ENCODE measurements at regions not wholly inside any gene's neighbourhood (a gene's known extent, or its start where the extent isn't known, plus 50 kb on each side); places are given as distances from the start of the nearest gene placed in this dataset.

DNA sequence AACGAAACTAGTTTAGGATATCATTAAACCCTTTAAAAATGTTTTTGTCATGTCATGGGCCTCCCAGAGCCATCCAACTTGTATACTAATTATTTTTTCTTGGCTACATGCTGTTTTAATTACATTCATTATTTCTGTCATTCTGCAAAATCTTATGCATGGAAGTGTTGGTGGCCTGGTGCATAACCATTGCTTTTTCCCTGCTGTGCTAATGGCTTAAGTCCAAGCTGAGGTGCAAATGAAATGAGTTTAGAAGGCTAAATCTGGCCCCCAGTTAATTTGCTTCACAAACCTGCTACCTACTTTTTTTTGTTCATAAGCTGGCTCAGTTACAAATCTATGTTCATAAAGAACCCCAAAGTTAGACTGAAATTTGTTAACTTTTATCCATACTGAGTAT, 1249.9 kb downstream of the EPHA7 start:
- no peak for ATAC-seq
- intact Hi-C loops (cut with DNase I, micrococcal nuclease) = no loop called here

DNA sequence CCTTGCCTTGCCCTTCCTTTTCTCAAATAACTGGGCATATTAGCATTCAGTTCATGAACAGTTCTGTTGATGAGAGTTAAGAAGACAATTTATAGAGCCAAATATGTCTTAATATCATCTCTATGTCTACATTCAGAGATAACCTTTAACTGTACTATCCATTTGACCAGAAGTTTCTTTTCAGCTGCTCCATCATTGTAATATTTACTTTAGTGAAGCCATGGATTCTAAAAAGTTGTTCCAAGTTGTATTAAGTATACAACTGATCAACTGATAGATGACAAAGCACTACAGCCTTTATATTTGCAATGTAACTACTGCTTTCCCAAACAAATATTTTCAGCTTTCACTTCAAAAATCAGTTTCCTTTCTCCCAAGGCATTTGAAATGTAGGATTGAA, 1252.7 kb downstream of the EPHA7 start:
- ATAC-seq (no peak), DNase-seq (no peak)
- no peaks in the 10 kb centered on the region for H3K4me1 ChIP-seq (ENCODE audit: low read depth)
- H3K36me3 ChIP-seq (ENCODE audit: low read depth) = no peaks in the 10 kb centered on the region
- TF ChIP-seq, protein P1, sequence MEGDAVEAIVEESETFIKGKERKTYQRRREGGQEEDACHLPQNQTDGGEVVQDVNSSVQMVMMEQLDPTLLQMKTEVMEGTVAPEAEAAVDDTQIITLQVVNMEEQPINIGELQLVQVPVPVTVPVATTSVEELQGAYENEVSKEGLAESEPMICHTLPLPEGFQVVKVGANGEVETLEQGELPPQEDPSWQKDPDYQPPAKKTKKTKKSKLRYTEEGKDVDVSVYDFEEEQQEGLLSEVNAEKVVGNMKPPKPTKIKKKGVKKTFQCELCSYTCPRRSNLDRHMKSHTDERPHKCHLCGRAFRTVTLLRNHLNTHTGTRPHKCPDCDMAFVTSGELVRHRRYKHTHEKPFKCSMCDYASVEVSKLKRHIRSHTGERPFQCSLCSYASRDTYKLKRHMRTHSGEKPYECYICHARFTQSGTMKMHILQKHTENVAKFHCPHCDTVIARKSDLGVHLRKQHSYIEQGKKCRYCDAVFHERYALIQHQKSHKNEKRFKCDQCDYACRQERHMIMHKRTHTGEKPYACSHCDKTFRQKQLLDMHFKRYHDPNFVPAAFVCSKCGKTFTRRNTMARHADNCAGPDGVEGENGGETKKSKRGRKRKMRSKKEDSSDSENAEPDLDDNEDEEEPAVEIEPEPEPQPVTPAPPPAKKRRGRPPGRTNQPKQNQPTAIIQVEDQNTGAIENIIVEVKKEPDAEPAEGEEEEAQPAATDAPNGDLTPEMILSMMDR (IDR thresholded peaks at IDR 0.05) = no peak
- intact Hi-C loops (cut with DNase I, micrococcal nuclease) = no loop called here
- H3K9me3 ChIP-seq = no peaks in the 10 kb centered on the region
- no peak overlapping the region for H3K4me3 ChIP-seq

More for the DNA sequence above, 1249.9 kb downstream of the EPHA7 start:
- H3K9me3 ChIP-seq = no peaks in the 10 kb centered on the region
- no peaks in the 10 kb centered on the region for H3K4me1 ChIP-seq (ENCODE audit: low read depth)
- H3K4me3 ChIP-seq = no peak overlapping the region
- TF ChIP-seq, protein P1 (IDR thresholded peaks at IDR 0.05) = no peak
- H3K36me3 ChIP-seq (ENCODE audit: low read depth) = no peaks in the 10 kb centered on the region
- DNase-seq = no peak

DNA sequence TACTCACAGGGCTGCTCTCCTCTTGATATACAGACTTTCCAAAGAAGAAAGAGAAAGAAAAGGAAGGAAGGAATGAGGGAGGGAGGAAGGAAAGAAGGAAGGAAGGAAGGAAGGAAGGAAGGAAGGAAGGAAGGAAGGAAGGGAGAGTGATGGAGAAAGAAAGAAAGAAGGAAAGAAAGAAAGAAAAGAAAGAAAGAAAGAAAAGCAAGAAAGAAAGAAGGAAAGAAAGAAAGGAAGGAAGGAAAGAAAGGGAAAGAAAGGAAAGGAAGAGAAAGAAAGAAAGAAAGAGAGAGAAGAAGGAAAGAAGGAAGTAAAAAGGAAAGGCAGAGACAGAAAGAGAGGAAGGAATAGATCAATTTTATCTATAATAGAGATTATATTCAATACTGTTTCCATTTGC, 1257.4 kb downstream of the EPHA7 start:
- TF ChIP-seq, protein P1 (IDR thresholded peaks at IDR 0.05) = no peak
- no peak overlapping the region for H3K4me3 ChIP-seq
- H3K4me1 ChIP-seq (ENCODE audit: low read depth) = no peaks in the 10 kb centered on the region
- no peak for DNase-seq
- H3K36me3 ChIP-seq (ENCODE audit: low read depth) = no peaks in the 10 kb centered on the region
- H3K9me3 ChIP-seq = no peaks in the 10 kb centered on the region
- ATAC-seq = no peak
- intact Hi-C loops (cut with DNase I, micrococcal nuclease) = no loop called here

DNA sequence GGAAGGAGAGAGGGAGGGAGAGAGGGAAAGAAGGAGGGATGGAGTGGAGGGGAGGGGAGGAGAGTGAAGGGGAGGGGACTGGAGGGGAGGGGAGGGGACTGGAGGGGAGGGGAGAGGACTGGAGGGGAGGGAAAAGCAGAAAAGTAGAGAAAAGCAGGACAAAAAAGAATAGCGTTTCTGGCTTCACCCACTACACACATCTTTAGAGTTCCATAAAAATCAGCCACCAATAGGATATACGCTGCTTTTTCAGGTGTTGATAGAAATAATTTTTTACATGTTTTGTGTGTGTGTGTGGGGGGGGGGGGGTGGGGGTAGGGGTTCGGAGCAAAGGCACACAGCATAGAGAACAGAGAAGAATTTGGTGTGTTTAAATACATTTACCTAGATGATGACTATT, 1259.1 kb downstream of the EPHA7 start:
- Histone ChIP-seq H3K9me3 (no peaks in the 10 kb centered on the region), H3K4me1 (ENCODE audit: low read depth) (no peaks in the 10 kb centered on the region), H3K4me3 (no peak overlapping the region), H3K36me3 (ENCODE audit: low read depth) (no peaks in the 10 kb centered on the region)
- TF ChIP-seq, protein P1 (IDR thresholded peaks at IDR 0.05) = no peak
- ATAC-seq (no peak), DNase-seq (no peak)
- intact Hi-C loops (cut with DNase I, micrococcal nuclease) = no loop called here

DNA sequence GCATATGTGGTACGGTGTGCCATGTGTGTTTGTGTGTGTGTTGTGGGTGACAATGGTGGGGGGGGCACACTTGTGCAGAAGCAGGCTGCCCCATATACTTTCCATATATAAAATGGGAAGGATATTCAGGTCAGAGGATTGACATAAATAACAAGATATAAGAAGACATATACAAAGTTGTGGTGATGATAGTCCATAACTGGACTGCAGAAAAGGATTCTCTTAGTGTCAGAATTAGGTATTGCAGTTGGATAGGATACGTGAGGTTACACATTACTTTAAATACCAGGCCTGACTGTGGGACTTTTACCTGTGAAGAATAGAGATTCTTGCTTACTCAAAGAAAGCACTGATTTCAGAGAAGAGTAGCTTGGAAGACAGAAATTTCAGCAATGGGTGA, 1260.3 kb downstream of the EPHA7 start:
- TF ChIP-seq, protein P1 (IDR thresholded peaks at IDR 0.05) = no peak
- ATAC-seq (no peak), DNase-seq (no peak)
- intact Hi-C loops (cut with DNase I, micrococcal nuclease) = no loop called here
- H3K9me3 ChIP-seq = no peaks in the 10 kb centered on the region
- H3K4me1 ChIP-seq (ENCODE audit: low read depth) = no peaks in the 10 kb centered on the region
- no peak overlapping the region for H3K4me3 ChIP-seq
- no peaks in the 10 kb centered on the region for H3K36me3 ChIP-seq (ENCODE audit: low read depth)

DNA sequence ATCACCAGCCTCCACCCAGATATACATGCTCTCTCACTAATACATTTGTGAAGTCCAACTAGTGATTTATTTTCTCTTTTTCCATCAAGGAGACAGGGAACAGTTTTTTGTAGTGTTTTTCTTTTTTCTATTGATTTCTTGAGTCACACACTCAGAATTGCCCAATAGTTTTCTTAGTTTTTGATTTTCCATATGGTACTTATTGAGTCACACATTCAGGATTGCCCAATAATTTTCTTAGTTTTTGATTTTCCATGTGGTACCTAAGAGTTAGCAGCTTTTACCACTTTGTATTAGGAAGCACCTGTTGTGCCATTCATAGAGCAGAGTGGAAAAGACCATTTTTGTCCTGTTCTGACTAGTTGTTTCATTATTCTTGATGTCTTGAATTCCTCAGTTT, 1268.8 kb downstream of the EPHA7 start:
- intact Hi-C loops (cut with DNase I, micrococcal nuclease) = no loop called here
- TF ChIP-seq, protein P1 (IDR thresholded peaks at IDR 0.05) = no peak
- H3K4me3 ChIP-seq = no peak overlapping the region
- H3K36me3 ChIP-seq (ENCODE audit: low read depth) = no peaks in the 10 kb centered on the region
- no peaks in the 10 kb centered on the region for H3K4me1 ChIP-seq (ENCODE audit: low read depth)
- ATAC-seq = no peak
- DNase-seq = no peak
- H3K9me3 ChIP-seq = no peaks in the 10 kb centered on the region
